ENCODE measurements at regions not wholly inside any gene's neighbourhood (a gene's known extent, or its start where the extent isn't known, plus 50 kb on each side); places are given as distances from the start of the nearest gene placed in this dataset.

- intact Hi-C loops (cut with DNase I), result no loop called here
- DNase-seq, result no peak
- H3K27me3 ChIP-seq, result no peaks in the 10 kb centered on the region
- no peaks in the 10 kb centered on the region for H3K36me3 ChIP-seq
- TF ChIP-seq POLR2AphosphoS5 (IDR thresholded peaks at IDR 0.05) (no peak), EP300 (IDR thresholded peaks at IDR 0.05) (no peak), CTCF (IDR thresholded peaks at IDR 0.05) (no peak), POLR2A (IDR thresholded peaks at IDR 0.05) (no peak)
- no peak overlapping the region for H3K27ac ChIP-seq
- H3K9me3 ChIP-seq, result peaks cover 0 to 10% (median 0%) of the 10 kb centered on the region in 4 donors
- no peaks in the 10 kb centered on the region for H3K4me1 ChIP-seq
- H3K4me3 ChIP-seq, result no peak overlapping the region
These were observed 101.7 kb upstream of the SOD3 start for GRCh38 chr4:24693636-24694035.

GRCh38 chr4:24700118-24700517 lies 95.3 kb upstream of the SOD3 start:
- Histone ChIP-seq H3K27me3 (no peaks in the 10 kb centered on the region), H3K4me1 (no peaks in the 10 kb centered on the region), H3K9me3 (no peaks in the 10 kb centered on the region), H3K36me3 (no peaks in the 10 kb centered on the region), H3K27ac (no peak overlapping the region), H3K4me3 (no peak overlapping the region)
- TF ChIP-seq POLR2A (IDR thresholded peaks at IDR 0.05) (no peak), CTCF (IDR thresholded peaks at IDR 0.05) (no peak), POLR2AphosphoS5 (IDR thresholded peaks at IDR 0.05) (no peak), EP300 (IDR thresholded peaks at IDR 0.05) (no peak)
- intact Hi-C loops (cut with DNase I), result no loop called here
- DNase-seq, result no peak
- 85 to 95% methylated on average over 1 of the region's 1 CpG for WGBS, 2 donors

- no peak overlapping the region for H3K27ac ChIP-seq
- no peak for DNase-seq
- WGBS, 2 donors, result 78 to 83% methylated on average over 5 of the region's 5 CpGs
- H3K4me3 ChIP-seq, result no peak overlapping the region
- H3K27me3 ChIP-seq, result no peaks in the 10 kb centered on the region
- no peaks in the 10 kb centered on the region for H3K9me3 ChIP-seq
- H3K4me1 ChIP-seq, result no peaks in the 10 kb centered on the region
- TF ChIP-seq CTCF (IDR thresholded peaks at IDR 0.05), result no peak
- TF ChIP-seq POLR2A (IDR thresholded peaks at IDR 0.05), result no peak
- no peak for TF ChIP-seq EP300 (IDR thresholded peaks at IDR 0.05)
- no peak for TF ChIP-seq POLR2AphosphoS5 (IDR thresholded peaks at IDR 0.05)
- intact Hi-C loops (cut with DNase I), result no loop called here
- no peaks in the 10 kb centered on the region for H3K36me3 ChIP-seq
These were observed 93.7 kb upstream of the SOD3 start for GRCh38 chr4:24701683-24702082.

GRCh38 chr4:24702281-24702680 lies 93.1 kb upstream of the SOD3 start:
- no peaks in the 10 kb centered on the region for H3K9me3 ChIP-seq
- no peaks in the 10 kb centered on the region for H3K4me1 ChIP-seq
- no peaks in the 10 kb centered on the region for H3K36me3 ChIP-seq
- no peak for TF ChIP-seq EP300 (IDR thresholded peaks at IDR 0.05)
- TF ChIP-seq CTCF (IDR thresholded peaks at IDR 0.05), result no peak
- TF ChIP-seq POLR2A (IDR thresholded peaks at IDR 0.05), result no peak
- TF ChIP-seq POLR2AphosphoS5 (IDR thresholded peaks at IDR 0.05), result no peak
- intact Hi-C loops (cut with DNase I), result no loop called here
- DNase-seq, result no peak
- H3K27me3 ChIP-seq, result no peaks in the 10 kb centered on the region
- H3K4me3 ChIP-seq, result no peak overlapping the region
- WGBS, 2 donors, result 49 to 55% methylated on average over 1 of the region's 1 CpG
- no peak overlapping the region for H3K27ac ChIP-seq

GRCh38 chr4:24703298-24703697 lies 92.1 kb upstream of the SOD3 start:
- intact Hi-C loops (cut with DNase I), result no loop called here
- 93 to 95% methylated on average over 2 of the region's 2 CpGs for WGBS, 2 donors

More at GRCh38 chr4:24703298-24703697, 92.1 kb upstream of the SOD3 start:
- Histone ChIP-seq H3K36me3 (no peaks in the 10 kb centered on the region), H3K27ac (no peak overlapping the region), H3K4me1 (no peaks in the 10 kb centered on the region), H3K27me3 (no peaks in the 10 kb centered on the region), H3K9me3 (no peaks in the 10 kb centered on the region), H3K4me3 (no peak overlapping the region)
- DNase-seq, result no peak
- TF ChIP-seq POLR2A (IDR thresholded peaks at IDR 0.05) (no peak), CTCF (IDR thresholded peaks at IDR 0.05) (no peak), EP300 (IDR thresholded peaks at IDR 0.05) (no peak), POLR2AphosphoS5 (IDR thresholded peaks at IDR 0.05) (no peak)
